Right ventricle myocardium inferior (tissue), 1 donor: ENCODE measurements at regions not wholly inside any gene's neighbourhood (a gene's known extent, or its start where the extent isn't known, plus 50 kb on each side); places are given as distances from the start of the nearest gene placed in this dataset.
"Not testable (repeated sequence)": the region's sequence is repeated elsewhere in the genome, so short reads cannot be mapped to it uniquely, and the experiment has no call there.

ENCODE experiments used
- ATAC-seq: fragments of 200-7000 bp; cut with Tn5 transposase; one replicate; pipeline ENCODE4 v1.9.1; 2020; ENCODE audit warnings: mild to moderate bottlenecking, moderate library complexity
- DNase-seq: peaks from one replicate; pipeline ENCODE4 v3.0.0; 2021; ENCODE audit errors: missing footprints
- intact Hi-C: fragments of 100-400 bp; cut with DNase I; formaldehyde crosslinking; loops from one replicate; pipeline ENCODE4 v1.11.0; 2022
- donor health status: DM: no; HTN: yes; CAD: no; lungs with severe emphysema.

GRCh38 chr7:32248522-32248921 lies 178.3 kb upstream of the PDE1C start:
- DNase-seq (no peak), ATAC-seq (peak; percentile 74)
- intact Hi-C loops = no loop called here

DNA sequence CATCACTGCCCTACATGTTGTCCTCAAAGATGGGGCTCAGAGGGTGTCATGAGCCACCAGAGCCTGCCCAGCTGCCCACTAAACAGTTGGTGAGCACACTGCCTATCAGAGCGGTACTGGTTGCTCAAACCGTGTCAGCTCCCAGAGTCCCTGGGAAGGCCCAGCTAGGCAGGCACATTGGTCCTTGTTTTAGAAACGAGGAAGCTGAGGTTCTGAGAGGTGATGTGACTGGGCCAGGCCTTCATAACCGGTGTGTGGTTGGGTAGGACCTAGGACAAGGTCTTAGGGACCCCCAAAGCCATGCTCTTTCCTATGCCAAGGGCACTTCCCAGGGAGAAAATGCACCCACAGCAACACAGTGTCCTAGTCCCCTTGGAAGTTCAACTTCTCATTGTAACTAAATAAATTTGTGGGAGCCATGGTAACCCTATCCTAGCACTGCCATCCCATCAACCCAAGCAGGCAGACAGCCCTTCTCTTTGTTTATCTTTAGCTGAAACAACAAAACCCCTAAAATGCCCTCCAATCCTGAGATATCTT lies 174.7 kb upstream of the PDE1C start:
- no peak for DNase-seq
- no peak for ATAC-seq
- intact Hi-C loops = no loop called here

- intact Hi-C loops = no loop called here
- ATAC-seq (no peak), DNase-seq (no peak)
Measured at GRCh38 chr7:32243687-32244290, 173.6 kb upstream of the PDE1C start.

DNA sequence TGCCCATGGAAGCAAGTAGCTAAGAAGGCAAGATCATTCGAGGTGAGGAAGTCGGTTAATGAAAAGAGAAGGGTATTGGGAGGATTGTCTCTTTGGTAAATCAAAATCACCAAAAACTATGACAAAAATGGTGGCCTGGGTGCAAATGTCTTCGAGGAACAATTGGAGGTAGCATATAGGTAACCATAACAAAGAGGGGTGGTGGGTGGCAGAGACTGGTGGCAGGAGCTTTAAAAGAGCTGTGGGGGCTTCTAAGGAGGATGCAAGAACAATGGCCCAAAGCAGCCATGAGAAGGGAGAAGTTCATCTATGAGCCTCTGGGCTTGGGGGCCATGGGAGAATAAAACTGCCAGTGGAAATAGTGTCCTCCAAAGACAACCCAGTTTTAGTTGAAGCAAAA lies 172.2 kb upstream of the PDE1C start:
- no peak for ATAC-seq
- DNase-seq = no peak
- intact Hi-C loops = no loop called here

DNA sequence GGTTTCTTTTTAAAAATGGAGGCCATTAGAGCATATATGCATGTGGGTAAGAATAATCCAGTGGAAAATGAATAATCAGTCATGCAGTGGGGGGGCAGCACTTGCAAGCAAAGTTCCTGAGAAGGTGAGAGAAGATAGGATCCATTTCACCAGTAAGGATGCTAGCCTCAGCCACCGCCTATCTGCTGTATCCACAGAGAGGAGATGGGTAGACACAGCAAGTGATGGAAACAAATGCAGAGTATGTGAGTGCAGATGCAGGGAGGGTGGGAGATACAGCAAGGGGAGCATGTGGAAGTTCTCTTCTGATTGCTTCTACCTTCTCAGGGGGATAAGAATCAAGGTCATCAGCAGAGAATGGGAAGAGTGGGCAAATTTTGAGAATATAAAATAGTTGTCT lies 171.4 kb upstream of the PDE1C start:
- intact Hi-C loops = no loop called here
- ATAC-seq (no peak), DNase-seq (no peak)

- DNase-seq (no peak), ATAC-seq (no peak)
- intact Hi-C loops = no loop called here
Measured at GRCh38 chr7:32239764-32240163, 169.6 kb upstream of the PDE1C start.

DNA sequence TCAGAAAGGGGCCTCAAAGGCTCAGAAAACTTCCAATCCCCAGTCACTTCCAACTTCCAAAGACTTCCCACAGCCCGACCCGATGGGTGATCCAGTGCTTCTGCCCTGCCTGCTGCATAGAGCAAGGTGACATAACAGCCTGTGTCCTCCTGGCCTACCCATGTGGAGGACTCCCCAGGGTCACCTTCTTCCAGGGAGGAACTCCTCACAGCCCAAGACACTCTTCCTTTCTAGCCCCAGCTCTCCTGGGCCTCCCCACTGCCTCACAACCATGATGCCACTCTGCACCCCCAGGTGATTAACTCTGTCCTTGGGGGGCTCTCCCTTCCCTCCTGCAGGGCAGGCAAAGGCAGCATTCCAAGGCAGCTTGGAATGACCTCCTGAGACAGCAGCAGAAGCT lies 158.4 kb upstream of the PDE1C start:
- intact Hi-C loops = no loop called here
- ATAC-seq = no peak

GRCh38 chr7:32227746-32228145 lies 157.5 kb upstream of the PDE1C start:
- intact Hi-C loops = no loop called here
- ATAC-seq = no peak
- no peak for DNase-seq

More for the DNA sequence above, 158.4 kb upstream of the PDE1C start:
- DNase-seq = no peak

GRCh38 chr7:32224276-32224675 lies 154.1 kb upstream of the PDE1C start:
- DNase-seq (no peak), ATAC-seq (no peak)
- intact Hi-C loops = no loop called here

- ATAC-seq (no peak), DNase-seq (no peak)
- intact Hi-C loops = no loop called here
Measured at GRCh38 chr7:32223721-32224120, 153.5 kb upstream of the PDE1C start.

- no peak for ATAC-seq
Measured at GRCh38 chr7:32223071-32223650, 153.0 kb upstream of the PDE1C start.

DNA sequence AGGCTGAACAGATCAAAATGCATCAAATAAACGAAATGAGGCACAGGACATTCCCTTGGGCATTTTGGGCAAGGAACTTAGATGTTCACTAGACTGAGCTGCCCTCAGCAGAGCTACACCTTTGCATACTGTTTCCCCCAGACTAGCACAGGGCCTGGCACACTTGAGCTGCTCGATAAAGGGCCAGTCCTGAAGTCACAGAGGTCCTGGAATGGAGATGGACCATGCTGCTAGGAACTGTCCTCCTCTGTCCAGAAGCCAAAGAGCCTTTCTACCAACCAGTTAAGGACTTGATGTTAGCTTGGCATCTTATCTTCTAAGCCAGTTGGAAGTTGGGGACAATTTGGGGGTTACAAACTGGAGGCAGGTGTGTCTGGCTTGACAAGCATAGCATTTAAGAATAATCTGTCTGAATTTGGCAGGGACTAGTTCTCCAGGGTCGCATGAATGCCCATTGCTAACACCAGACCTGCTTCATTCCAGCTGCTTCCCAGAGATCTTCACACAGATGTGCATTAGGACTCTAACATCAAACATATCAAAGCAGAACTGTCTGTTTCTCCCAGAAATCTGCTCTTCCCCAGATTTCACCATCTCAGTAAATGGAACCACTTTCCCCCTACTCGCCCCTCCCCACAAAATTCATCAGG lies 152.2 kb upstream of the PDE1C start:
- ATAC-seq = no peak
- intact Hi-C loops = no loop called here
- DNase-seq = no peak

More at GRCh38 chr7:32223071-32223650, 153.0 kb upstream of the PDE1C start:
- DNase-seq = no peak
- intact Hi-C loops = no loop called here

DNA sequence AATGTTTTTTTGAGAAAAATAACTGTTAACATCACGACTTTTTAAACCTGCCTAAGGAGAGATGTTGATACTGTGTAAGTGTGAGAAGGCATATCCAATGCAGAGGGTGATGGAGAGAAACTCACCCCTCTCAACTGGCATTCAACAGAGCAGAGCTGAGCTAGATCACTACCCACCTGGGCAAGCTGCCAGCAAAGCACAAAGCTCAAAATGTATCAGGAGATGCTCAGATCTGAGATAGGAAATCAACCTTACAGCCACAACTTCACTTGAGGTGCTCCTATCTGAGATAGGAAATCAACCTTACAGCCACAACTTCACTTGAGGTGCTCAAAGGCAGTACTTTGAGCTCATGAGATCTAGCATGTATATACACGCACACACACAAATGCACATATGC lies 151.5 kb upstream of the PDE1C start:
- ATAC-seq (no peak), DNase-seq (no peak)
- intact Hi-C loops = no loop called here

DNA sequence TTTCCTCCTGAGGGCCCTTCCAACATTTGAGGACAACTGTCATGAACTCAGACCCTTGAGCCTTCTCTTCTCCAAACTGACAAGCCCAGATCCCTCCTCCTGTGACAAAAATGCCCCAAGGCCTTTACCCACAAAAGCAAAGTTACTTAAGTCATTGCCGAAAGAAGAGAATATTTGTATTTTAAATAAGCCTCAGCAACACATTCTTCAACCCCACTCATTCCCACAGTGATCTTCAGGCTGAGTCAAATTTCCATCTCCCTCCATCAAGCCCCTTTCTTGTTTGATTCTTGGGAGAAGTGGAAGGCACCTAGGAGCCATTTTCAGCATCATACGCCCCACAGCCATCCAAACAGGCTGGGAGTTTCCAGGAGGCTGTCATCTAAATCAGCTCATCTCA lies 150.8 kb upstream of the PDE1C start:
- DNase-seq (no peak), ATAC-seq (no peak)
- intact Hi-C loops = no loop called here

DNA sequence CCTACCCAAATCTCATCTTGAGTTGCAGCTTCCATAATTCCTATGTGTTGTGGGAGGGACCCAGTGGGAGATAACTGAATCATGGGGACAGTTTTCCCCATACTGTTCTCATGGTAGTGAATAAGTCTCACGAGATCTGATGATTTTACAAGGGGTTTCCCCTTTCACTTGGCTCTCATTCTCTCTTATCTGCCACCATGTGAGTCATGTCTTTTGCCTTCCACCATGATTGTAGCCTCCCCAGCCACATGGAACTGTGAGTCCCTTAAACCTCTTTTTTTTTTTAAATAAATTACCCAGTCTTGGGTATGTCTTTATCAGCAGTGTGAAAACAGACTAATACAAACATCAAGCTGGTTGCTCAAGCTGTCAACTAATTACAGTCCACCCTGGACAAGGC lies 149.6 kb upstream of the PDE1C start:
- not testable (repeated sequence) for DNase-seq, ATAC-seq
- intact Hi-C loops = loop anchor here (5.0 to 10.0 kb wide), 2 partner anchors 75 to 137 kb away; no protein-coding TSS in a partner anchor

GRCh38 chr7:32219416-32219815 lies 149.2 kb upstream of the PDE1C start:
- DNase-seq = no peak
- intact Hi-C loops = loop anchor here (5.0 to 10.0 kb wide), 2 partner anchors 75 to 138 kb away; no protein-coding TSS in a partner anchor
- no peak for ATAC-seq

- DNase-seq (no peak), ATAC-seq (no peak)
- intact Hi-C loops = loop anchor here (5.0 to 10.0 kb wide), 2 partner anchors 76 to 138 kb away; no protein-coding TSS in a partner anchor
Measured at GRCh38 chr7:32218741-32219288, 148.6 kb upstream of the PDE1C start.

DNA sequence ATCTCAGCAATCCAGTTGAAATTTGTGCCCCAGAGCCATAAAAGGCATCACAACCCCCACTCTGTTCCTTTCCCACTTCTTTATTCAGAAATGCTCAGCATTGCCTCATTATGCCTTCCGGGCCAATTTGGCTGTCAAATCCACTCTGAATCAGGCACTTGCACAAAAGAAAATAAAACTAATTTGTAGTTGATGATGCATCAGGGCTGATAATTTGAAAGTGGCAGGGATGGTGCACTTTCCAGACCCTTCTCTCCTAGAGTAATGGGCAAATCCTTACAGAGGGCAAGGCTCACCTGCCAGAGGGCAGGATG lies 147.9 kb upstream of the PDE1C start:
- intact Hi-C loops = loop anchor here (5.0 to 10.0 kb wide), 2 partner anchors 77 to 139 kb away; no protein-coding TSS in a partner anchor
- peak; percentile 77 for ATAC-seq
- no peak for DNase-seq

GRCh38 chr7:32217341-32218153 lies 147.3 kb upstream of the PDE1C start:
- intact Hi-C loops = loop anchor here (5.0 to 10.0 kb wide), 2 partner anchors 77 to 140 kb away; no protein-coding TSS in a partner anchor
- ATAC-seq = no peak
- no peak for DNase-seq
